Smooth muscle cell (in vitro differentiated cells): ENCODE measurements at regions not wholly inside any gene's neighbourhood (a gene's known extent, or its start where the extent isn't known, plus 50 kb on each side); places are given as distances from the start of the nearest gene placed in this dataset.

ENCODE experiments used
- DNase-seq: peaks from one replicate; lab custom pipeline; 2025; ENCODE audit not compliant: unreplicated experiment; lab: John Stamatoyannopoulos, UW
- H2AFZ ChIP-seq: fragments of 200-600 bp; sonication (generic); 2 replicates; pipeline ENCODE4 v1.6.0; 2016; ENCODE audit warnings: antibody characterized with exemption, low read depth, mild to moderate bottlenecking
- H3F3A ChIP-seq: fragments of 200-600 bp; sonication (generic); 2 replicates; pipeline ENCODE4 v1.6.0; 2017; ENCODE audit warnings: antibody characterized with exemption, low read depth
- H3K27ac ChIP-seq: fragments of 200-600 bp; sonication (generic); 2 replicates; pipeline ENCODE4 v1.5.1; 2016; ENCODE audit warnings: low read depth, mild to moderate bottlenecking
- H3K27me3 ChIP-seq: fragments of 200-600 bp; sonication (generic); 2 replicates; pipeline ENCODE4 v1.6.1; 2016; ENCODE audit warnings: low read depth, mild to moderate bottlenecking
- H3K36me3 ChIP-seq: fragments of 200-600 bp; sonication (generic); 2 replicates; pipeline ENCODE4 v1.5.1; 2016; ENCODE audit warnings: low read depth
- H3K4me1 ChIP-seq: fragments of 200-600 bp; sonication (generic); 2 replicates; pipeline ENCODE4 v1.5.1; 2016; ENCODE audit warnings: low read depth
- H3K4me2 ChIP-seq: fragments of 200-600 bp; sonication (generic); 2 replicates; pipeline ENCODE4 v1.6.0; 2016; ENCODE audit warnings: mild to moderate bottlenecking
- H3K4me3 ChIP-seq: fragments of 200-600 bp; sonication (generic); 2 replicates; pipeline ENCODE4 v1.5.1; 2016; ENCODE audit warnings: mild to moderate bottlenecking
- H3K79me2 ChIP-seq: fragments of 200-600 bp; sonication (generic); 2 replicates; pipeline ENCODE4 v1.6.0; 2016; ENCODE audit warnings: low read depth, mild to moderate bottlenecking
- H3K9ac ChIP-seq: fragments of 200-600 bp; sonication (generic); 2 replicates; pipeline ENCODE4 v1.6.0; 2016; ENCODE audit warnings: low read depth
- H3K9me3 ChIP-seq: fragments of 200-600 bp; sonication (generic); replicated peaks from 2 replicates; pipeline ENCODE4 v1.5.1; 2016; ENCODE audit warnings: low read depth
- H4K20me1 ChIP-seq: fragments of 200-600 bp; sonication (generic); 2 replicates; pipeline ENCODE4 v1.6.0; 2016; ENCODE audit warnings: low read depth
- CTCF ChIP-seq: fragments of 200-600 bp; sonication (generic); IDR thresholded peaks from 2 replicates; pipeline ENCODE4 v1.5.1; 2017; ENCODE audit warnings: borderline replicate concordance, mild to moderate bottlenecking, antibody characterized with exemption; ENCODE audit not compliant: insufficient read depth, poor library complexity, severe bottlenecking
- WGBS: methylation state at CpG from one replicate; pipeline ENCODE4 v1.1.7; 2016; ENCODE audit warnings: low lambda C conversion rate; 5-methylcytosine and 5-hydroxymethylcytosine counted together

DNA sequence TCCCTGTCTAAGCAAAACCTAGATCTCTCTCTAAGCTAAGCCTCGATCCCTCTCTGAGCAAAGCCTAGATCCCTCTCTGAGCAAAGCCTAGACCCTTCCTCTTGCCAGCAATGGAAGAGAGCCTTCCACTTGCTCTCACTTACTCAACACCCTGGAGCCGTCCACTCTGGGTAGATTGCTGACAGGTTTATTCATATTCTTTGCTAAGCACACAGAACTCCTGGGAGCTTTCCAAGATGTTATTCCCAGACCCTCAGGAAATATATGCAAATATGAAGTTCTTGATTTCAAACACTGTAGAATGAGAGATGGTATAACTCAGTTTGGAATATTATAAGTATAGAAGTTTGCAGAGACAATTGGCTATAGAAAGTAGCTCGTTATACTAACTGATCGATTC is 503.8 kb upstream of the CELF2 start:
- Histone ChIP-seq H3K36me3 (no peaks in the 10 kb centered on the region), H3K4me3 (no peak overlapping the region), H3K4me2 (no peak overlapping the region), H3K79me2 (no peaks in the 10 kb centered on the region), H2AFZ (no peak overlapping the region), H3K27ac (no peak overlapping the region), H3K4me1 (no peaks in the 10 kb centered on the region), H3K9ac (no peak overlapping the region), H3F3A (no peaks in the 10 kb centered on the region), H3K27me3 (no peaks in the 10 kb centered on the region), H4K20me1 (no peaks in the 10 kb centered on the region), H3K9me3 (no peaks in the 10 kb centered on the region)
- TF ChIP-seq CTCF, result no peak
- WGBS, result 91% methylated on average over 4 of the region's 4 CpGs
- no peak for DNase-seq

GRCh38 chr10:10514797-10515196 is 502.9 kb upstream of the CELF2 start:
- H3K4me2 ChIP-seq, result no peak overlapping the region
- H3K9me3 ChIP-seq, result no peaks in the 10 kb centered on the region
- 97% methylated on average over 3 of the region's 3 CpGs for WGBS
- H3K27ac ChIP-seq, result no peak overlapping the region
- H3F3A ChIP-seq, result no peaks in the 10 kb centered on the region
- H3K9ac ChIP-seq, result no peak overlapping the region
- TF ChIP-seq CTCF, result no peak
- H2AFZ ChIP-seq, result no peak overlapping the region
- no peaks in the 10 kb centered on the region for H3K27me3 ChIP-seq
- no peaks in the 10 kb centered on the region for H3K4me1 ChIP-seq
- DNase-seq, result no peak
- no peaks in the 10 kb centered on the region for H3K36me3 ChIP-seq
- no peak overlapping the region for H3K4me3 ChIP-seq
- H3K79me2 ChIP-seq, result no peaks in the 10 kb centered on the region
- no peaks in the 10 kb centered on the region for H4K20me1 ChIP-seq

GRCh38 chr10:10515479-10516204 is 502.0 kb upstream of the CELF2 start:
- Histone ChIP-seq H3K4me1 (no peaks in the 10 kb centered on the region), H3K4me3 (no peak overlapping the region), H3K36me3 (no peaks in the 10 kb centered on the region), H3K79me2 (no peaks in the 10 kb centered on the region), H3K4me2 (no peak overlapping the region), H3K27ac (no peak overlapping the region), H3K27me3 (no peaks in the 10 kb centered on the region), H3F3A (no peaks in the 10 kb centered on the region), H2AFZ (no peak overlapping the region), H3K9me3 (no peaks in the 10 kb centered on the region), H4K20me1 (no peaks in the 10 kb centered on the region), H3K9ac (no peak overlapping the region)
- WGBS, result 55% methylated on average over 13 of the region's 13 CpGs
- TF ChIP-seq CTCF, result no peak
- DNase-seq, result no peak

GRCh38 chr10:10516346-10517130 is 501.1 kb upstream of the CELF2 start:
- WGBS, result 76% methylated on average over 8 of the region's 8 CpGs
- H3K4me3 ChIP-seq, result no peak overlapping the region
- no peaks in the 10 kb centered on the region for H3K9me3 ChIP-seq
- no peaks in the 10 kb centered on the region for H3K4me1 ChIP-seq
- no peak overlapping the region for H3K4me2 ChIP-seq
- no peaks in the 10 kb centered on the region for H3K36me3 ChIP-seq
- no peak overlapping the region for H2AFZ ChIP-seq
- no peak overlapping the region for H3K9ac ChIP-seq
- no peak for TF ChIP-seq CTCF
- no peaks in the 10 kb centered on the region for H3F3A ChIP-seq
- no peaks in the 10 kb centered on the region for H3K27me3 ChIP-seq
- no peaks in the 10 kb centered on the region for H4K20me1 ChIP-seq
- no peak for DNase-seq
- H3K27ac ChIP-seq, result no peak overlapping the region
- no peaks in the 10 kb centered on the region for H3K79me2 ChIP-seq
